Neuronal stem cell (in vitro differentiated cells): ENCODE measurements at regions not wholly inside any gene's neighbourhood (a gene's known extent, or its start where the extent isn't known, plus 50 kb on each side); places are given as distances from the start of the nearest gene placed in this dataset.
A peak's percentile ranks its signal among the peaks of the same experiment; 100 is the strongest.

ENCODE experiments used
- DNase-seq: peaks from one replicate; pipeline ENCODE4 v3.0.0-alpha.2; 2013; ENCODE audit warnings: low spot score
- H2AFZ ChIP-seq: one replicate; pipeline ENCODE4 v1.6.1; 2013; ENCODE audit warnings: mild to moderate bottlenecking, low read length, inconsistent platforms
- H2AK5ac ChIP-seq: 2 replicates; pipeline ENCODE4 v1.6.1; 2013; ENCODE audit warnings: low read depth, mild to moderate bottlenecking, inconsistent platforms, low read length, moderate library complexity, mixed read lengths
- H2BK120ac ChIP-seq: 2 replicates; pipeline ENCODE4 v1.6.1; 2013; ENCODE audit warnings: low read depth, mild to moderate bottlenecking, inconsistent platforms, low read length, moderate library complexity, mixed read lengths
- H2BK12ac ChIP-seq: one replicate; pipeline ENCODE4 v1.6.1; 2013; ENCODE audit warnings: low read length, inconsistent platforms
- H2BK15ac ChIP-seq: 2 replicates; pipeline ENCODE4 v1.6.1; 2013; ENCODE audit warnings: mild to moderate bottlenecking, low read length, inconsistent platforms, mixed read lengths
- H2BK5ac ChIP-seq: one replicate; pipeline ENCODE4 v1.6.1; 2013; ENCODE audit warnings: inconsistent platforms, mild to moderate bottlenecking, low read length, moderate library complexity
- H3K14ac ChIP-seq: one replicate; pipeline ENCODE4 v1.6.1; 2013; ENCODE audit warnings: low read length, inconsistent platforms
- H3K18ac ChIP-seq: 2 replicates; pipeline ENCODE4 v1.6.1; 2013; ENCODE audit warnings: low read length, inconsistent platforms
- H3K23ac ChIP-seq: 2 replicates; pipeline ENCODE4 v1.6.1; 2013; ENCODE audit warnings: low read depth, mild to moderate bottlenecking, mixed read lengths, low read length, inconsistent platforms; ENCODE audit not compliant: poor library complexity
- H3K27ac ChIP-seq: replicated peaks from 3 replicates; pipeline ENCODE4 v1.5.1; 2013; ENCODE audit warnings: low read length, inconsistent platforms
- H3K27me3 ChIP-seq, 3 experiments: 2 replicates each; pipeline ENCODE4 v1.6.1; 2013; ENCODE audit warnings: low read length in 3 of 3, mild to moderate bottlenecking in 2 of 3, inconsistent platforms in 1 of 3, low read depth in 1 of 3, mixed read lengths in 1 of 3, moderate library complexity in 1 of 3; ENCODE audit not compliant: control insufficient read depth in 3 of 3, insufficient read depth in 3 of 3
- H3K36me3 ChIP-seq, 2 donors: replicated peaks in 1 of 2; 2 replicates each; pipeline ENCODE4 v1.6.1; 2013; ENCODE audit warnings: low read length in 2 of 2; ENCODE audit not compliant: control insufficient read depth in 2 of 2, insufficient read depth in 2 of 2
- H3K4ac ChIP-seq: 2 replicates; pipeline ENCODE4 v1.6.1; 2013; ENCODE audit warnings: inconsistent platforms, mild to moderate bottlenecking, low read length, moderate library complexity
- H3K4me1 ChIP-seq, 2 donors: 1 replicate in 1 of 2; 2 replicates in 1 of 2; pipeline ENCODE4 v1.6.1; 2013; ENCODE audit warnings: low read length in 2 of 2, low read depth in 1 of 2; ENCODE audit not compliant: control insufficient read depth in 2 of 2, insufficient read depth in 1 of 2
- H3K4me2 ChIP-seq: one replicate; pipeline ENCODE4 v1.6.1; 2013; ENCODE audit warnings: mild to moderate bottlenecking, low read length, inconsistent platforms; ENCODE audit not compliant: insufficient read depth, poor library complexity, severe bottlenecking
- H3K4me3 ChIP-seq, 2 donors: 2 replicates each; pipeline ENCODE4 v1.5.1; 2013; ENCODE audit warnings: low read length in 2 of 2, mild to moderate bottlenecking in 2 of 2, inconsistent platforms in 1 of 2, moderate library complexity in 1 of 2
- H3K79me1 ChIP-seq: one replicate; pipeline ENCODE4 v1.6.1; 2013; ENCODE audit warnings: low read depth, mild to moderate bottlenecking, inconsistent platforms, low read length, moderate library complexity
- H3K9ac ChIP-seq: one replicate; pipeline ENCODE4 v1.6.1; 2013; ENCODE audit warnings: mild to moderate bottlenecking, low read depth, low read length, inconsistent platforms; ENCODE audit not compliant: poor library complexity
- H3K9me3 ChIP-seq, 2 donors: replicated peaks in 1 of 2; 2 replicates each; pipeline versions ENCODE3 to v1.6.1; 2013; ENCODE audit warnings: low read length in 2 of 2, mild to moderate bottlenecking in 2 of 2, inconsistent platforms in 1 of 2, low read depth in 1 of 2, mixed read lengths in 1 of 2, moderate library complexity in 1 of 2; ENCODE audit not compliant: control insufficient read depth in 2 of 2, insufficient read depth in 1 of 2
- H4K8ac ChIP-seq: one replicate; pipeline ENCODE4 v1.6.1; 2013; ENCODE audit warnings: low read depth, mild to moderate bottlenecking, inconsistent platforms, low read length, moderate library complexity
- H4K91ac ChIP-seq: one replicate; pipeline ENCODE4 v1.6.1; 2013; ENCODE audit warnings: low read length, low read depth, mild to moderate bottlenecking, inconsistent platforms; ENCODE audit not compliant: poor library complexity
- WGBS, 2 donors: extraction: QIAGEN DNeasy Blood & Tissue Kit; methylation state at CpG; one replicate each; pipeline ENCODE4 v1.1.7; 2013; ENCODE audit warnings: missing lambda C conversion rate in 2 of 2, mixed read lengths in 1 of 2; ENCODE audit not compliant: insufficient read length in 2 of 2, insufficient replicate concordance in 1 of 2; ENCODE audit errors: extremely low coverage in 2 of 2; 5-methylcytosine and 5-hydroxymethylcytosine counted together

DNA sequence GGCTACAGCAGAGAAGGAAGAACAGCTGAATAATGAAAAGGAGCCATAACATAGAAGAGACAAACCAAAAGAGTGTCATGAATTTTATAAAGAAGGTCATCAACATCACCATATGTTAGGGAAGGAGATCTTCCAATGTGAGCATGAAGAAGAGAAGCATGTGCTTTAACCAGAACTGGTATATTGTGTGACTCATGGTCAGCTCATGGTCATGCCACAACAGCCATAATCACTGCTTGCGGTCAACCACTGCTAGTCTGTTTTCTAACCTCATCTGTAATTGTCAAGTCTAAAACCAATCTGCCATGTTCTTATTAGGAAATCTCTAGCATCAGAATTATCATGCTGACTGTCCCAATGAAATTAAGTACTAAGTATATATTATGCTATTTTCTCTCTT, 204.1 kb upstream of the VRK2 start:
- Histone ChIP-seq H2BK15ac (no peak overlapping the region), H2BK120ac (no peak overlapping the region), H3K27ac (no peak overlapping the region), H3K9ac (no peak overlapping the region), H3K14ac (no peak overlapping the region), H3K36me3 (no peaks in the 10 kb centered on the region), H2BK5ac (no peak overlapping the region), H3K4ac (no peak overlapping the region), H3K18ac (no peak overlapping the region), H2AFZ (no peak overlapping the region), H3K79me1 (no peaks in the 10 kb centered on the region), H3K4me3 (no peak overlapping the region), H3K9me3 (no peaks in the 10 kb centered on the region), H3K4me1 (no peaks in the 10 kb centered on the region), H2BK12ac (no peak overlapping the region), H3K4me2 (no peak overlapping the region), H4K91ac (no peak overlapping the region), H4K8ac (no peak overlapping the region), H2AK5ac (no peak overlapping the region), H3K27me3 (no peaks in the 10 kb centered on the region), H3K23ac (no peak overlapping the region)
- DNase-seq: no peak
- no CpG with 5 or more reads among the region's 1 CpG for WGBS, 2 donors

DNA sequence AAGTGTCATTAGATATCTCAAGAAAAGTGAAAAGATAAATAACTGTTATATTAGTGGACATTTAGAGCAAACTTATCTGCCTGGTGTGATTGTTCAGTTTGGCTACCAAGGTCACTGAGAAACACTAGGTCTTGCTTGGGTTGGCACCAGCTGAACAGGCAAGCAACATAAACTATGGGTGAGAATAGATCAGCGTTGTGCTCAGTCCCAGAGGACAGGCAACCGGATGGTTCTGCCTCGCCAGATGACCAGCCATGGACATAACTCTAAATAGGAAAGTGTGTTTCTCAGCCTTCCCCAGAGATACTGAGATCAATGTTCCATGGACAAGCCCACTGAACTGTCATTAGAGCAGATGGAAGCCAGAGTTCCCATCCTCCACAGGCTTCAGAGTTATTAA, 203.4 kb upstream of the VRK2 start:
- H3K79me1 ChIP-seq: no peaks in the 10 kb centered on the region
- H4K91ac ChIP-seq: no peak overlapping the region
- no CpG with 5 or more reads among the region's 3 CpGs for WGBS, 2 donors
- no peak overlapping the region for H3K4me2 ChIP-seq
- H4K8ac ChIP-seq: no peak overlapping the region
- no peak overlapping the region for H2AK5ac ChIP-seq
- H2BK15ac ChIP-seq: no peak overlapping the region
- no peaks in the 10 kb centered on the region for H3K36me3 ChIP-seq
- no peaks in the 10 kb centered on the region for H3K4me1 ChIP-seq
- no peak for DNase-seq
- H2BK5ac ChIP-seq: no peak overlapping the region
- no peak overlapping the region for H3K4ac ChIP-seq
- H3K14ac ChIP-seq: no peak overlapping the region
- H3K27me3 ChIP-seq: no peaks in the 10 kb centered on the region
- no peak overlapping the region for H2BK120ac ChIP-seq
- H3K9me3 ChIP-seq: no peaks in the 10 kb centered on the region
- no peak overlapping the region for H2BK12ac ChIP-seq
- H3K9ac ChIP-seq: no peak overlapping the region
- H2AFZ ChIP-seq: no peak overlapping the region
- H3K18ac ChIP-seq: no peak overlapping the region
- H3K4me3 ChIP-seq: no peak overlapping the region
- no peak overlapping the region for H3K23ac ChIP-seq
- H3K27ac ChIP-seq: no peak overlapping the region

DNA sequence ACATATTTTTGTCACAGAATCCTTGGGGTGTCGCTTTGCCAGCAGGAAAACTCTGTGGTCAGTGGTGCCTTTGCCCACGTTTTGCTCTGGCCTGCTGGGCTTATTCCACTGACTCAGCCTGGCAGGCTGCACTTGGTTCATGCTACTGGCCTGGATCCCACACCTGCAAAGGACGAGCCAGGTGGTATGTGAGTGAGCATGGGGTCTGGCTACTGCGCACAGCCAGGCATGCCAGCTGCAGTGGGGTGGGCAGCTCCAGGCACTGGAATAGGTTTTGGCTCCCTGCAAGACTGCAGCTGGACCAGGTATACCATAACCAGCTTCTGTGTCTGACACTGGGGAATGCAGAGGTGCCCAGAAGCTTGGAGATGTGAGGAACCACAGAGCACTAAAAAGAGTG, 197.9 kb upstream of the VRK2 start:
- H3K27ac ChIP-seq: no peak overlapping the region

DNA sequence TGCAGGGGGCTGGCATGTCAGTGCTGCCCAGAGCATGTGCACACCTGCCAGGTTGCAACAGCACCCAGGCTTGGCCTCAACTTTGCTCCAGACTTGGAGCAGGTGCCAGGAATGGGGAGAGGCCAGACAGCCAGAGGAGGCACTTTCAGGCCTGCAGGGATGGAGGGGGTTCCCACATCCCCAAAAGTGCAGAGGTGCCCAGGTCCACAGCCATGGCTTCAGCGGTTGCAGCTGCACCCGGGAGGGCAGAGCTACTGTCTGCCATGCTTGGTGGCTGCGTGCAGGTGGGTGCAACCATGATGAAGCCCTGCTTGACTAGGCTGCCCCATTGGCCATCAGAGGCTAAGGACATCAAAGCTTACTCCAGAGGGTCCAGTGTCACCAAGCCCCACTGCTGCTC, 196.8 kb upstream of the VRK2 start:
- Histone ChIP-seq H2BK5ac (no peak overlapping the region), H3K18ac (peak overlapping the region; percentile 17)
- WGBS, 2 donors: no CpG with 5 or more reads among the region's 3 CpGs

More for the DNA sequence above, 197.9 kb upstream of the VRK2 start:
- Histone ChIP-seq H2AFZ (peak overlapping the region; percentile 8), H2BK5ac (no peak overlapping the region), H3K4me3 (no peak overlapping the region), H4K8ac (no peak overlapping the region), H4K91ac (no peak overlapping the region), H3K18ac (peak overlapping the region; percentile 48), H3K23ac (no peak overlapping the region), H2BK12ac (no peak overlapping the region), H3K27me3 (peaks cover 0 to 1% (median 0%) of the 10 kb centered on the region in 3 experiments), H3K4me1 (no peaks in the 10 kb centered on the region), H3K36me3 (no peaks in the 10 kb centered on the region), H3K79me1 (no peaks in the 10 kb centered on the region), H3K4me2 (no peak overlapping the region), H3K14ac (no peak overlapping the region), H2AK5ac (peak overlapping the region; percentile 19), H3K9ac (no peak overlapping the region), H2BK120ac (no peak overlapping the region), H2BK15ac (no peak overlapping the region), H3K4ac (no peak overlapping the region), H3K9me3 (peaks cover 0 to 6% of the 10 kb centered on the region in 2 donors)
- no peak for DNase-seq
- WGBS, 2 donors: no CpG with 5 or more reads among the region's 4 CpGs

More for the DNA sequence above, 196.8 kb upstream of the VRK2 start:
- Histone ChIP-seq H3K23ac (no peak overlapping the region), H3K27ac (no peak overlapping the region), H2BK12ac (no peak overlapping the region), H3K36me3 (no peaks in the 10 kb centered on the region), H2AK5ac (no peak overlapping the region), H4K8ac (no peak overlapping the region), H3K4me3 (no peak overlapping the region), H2BK15ac (peak overlapping the region; percentile 87), H3K4me2 (no peak overlapping the region), H3K79me1 (no peaks in the 10 kb centered on the region), H4K91ac (no peak overlapping the region), H2BK120ac (peak overlapping the region; percentile 44), H3K4me1 (no peaks in the 10 kb centered on the region), H3K9me3 (peaks cover 0 to 6% of the 10 kb centered on the region in 2 donors), H3K4ac (peak overlapping the region; percentile 53), H3K9ac (no peak overlapping the region), H3K27me3 (peaks cover 0 to 1% (median 0%) of the 10 kb centered on the region in 3 experiments), H2AFZ (no peak overlapping the region), H3K14ac (peak overlapping the region; percentile 9)
- DNase-seq: no peak
